Choroid plexus epithelial cell (primary cell): ENCODE measurements at regions not wholly inside any gene's neighbourhood (a gene's known extent, or its start where the extent isn't known, plus 50 kb on each side); places are given as distances from the start of the nearest gene placed in this dataset.
A peak's percentile ranks its signal among the peaks of the same experiment; 100 is the strongest.

Experiments
- DNase-seq: peaks from one replicate; pipeline ENCODE4 v3.0.0-alpha.2; 2010; ENCODE audit warnings: low read depth
- H3K4me3 ChIP-seq: 2 replicates; pipeline ENCODE4 v1.5.1; 2011; ENCODE audit warnings: low read depth, mild to moderate bottlenecking, control low read depth, low read length, moderate library complexity
- TF ChIP-seq, protein P1 (sequence below): conservative IDR thresholded peaks from 2 replicates; pipeline ENCODE4 v1.5.1; 2011; ENCODE audit warnings: low read depth, mild to moderate bottlenecking, control low read depth, inconsistent platforms, low read length, moderate library complexity

DNA sequence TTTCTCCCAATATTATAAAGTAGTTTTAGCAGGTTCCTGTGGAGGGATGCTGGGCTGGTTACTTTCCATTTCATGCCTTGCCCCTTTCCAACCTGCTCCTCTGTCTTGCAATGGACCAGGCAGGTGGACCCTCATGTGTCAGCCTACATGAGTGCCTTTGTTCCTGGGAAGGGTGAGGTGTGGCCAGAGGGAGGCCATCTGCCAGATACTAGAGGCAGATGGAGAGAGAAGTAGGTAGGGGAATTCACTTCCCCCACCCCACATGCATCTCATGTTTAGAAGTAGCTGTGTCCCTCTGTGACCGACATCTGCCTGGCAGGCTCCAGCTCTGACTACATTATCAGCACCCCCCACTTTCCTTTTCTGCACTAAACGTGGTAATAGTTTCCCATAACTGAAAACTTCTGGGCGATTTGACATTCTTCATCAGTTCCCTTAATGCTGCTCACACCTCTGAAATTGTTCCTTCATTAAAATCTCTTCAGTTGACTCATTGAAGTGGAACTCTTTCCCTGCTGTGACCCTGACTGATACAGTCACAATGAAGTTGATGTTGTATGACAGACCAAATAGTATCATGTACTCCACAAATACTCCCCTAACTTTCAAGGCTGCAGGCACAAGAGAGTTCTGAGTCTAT, 396.3 kb upstream of the FZD8 start:
- no peak overlapping the region for H3K4me3 ChIP-seq
- TF ChIP-seq, protein P1, sequence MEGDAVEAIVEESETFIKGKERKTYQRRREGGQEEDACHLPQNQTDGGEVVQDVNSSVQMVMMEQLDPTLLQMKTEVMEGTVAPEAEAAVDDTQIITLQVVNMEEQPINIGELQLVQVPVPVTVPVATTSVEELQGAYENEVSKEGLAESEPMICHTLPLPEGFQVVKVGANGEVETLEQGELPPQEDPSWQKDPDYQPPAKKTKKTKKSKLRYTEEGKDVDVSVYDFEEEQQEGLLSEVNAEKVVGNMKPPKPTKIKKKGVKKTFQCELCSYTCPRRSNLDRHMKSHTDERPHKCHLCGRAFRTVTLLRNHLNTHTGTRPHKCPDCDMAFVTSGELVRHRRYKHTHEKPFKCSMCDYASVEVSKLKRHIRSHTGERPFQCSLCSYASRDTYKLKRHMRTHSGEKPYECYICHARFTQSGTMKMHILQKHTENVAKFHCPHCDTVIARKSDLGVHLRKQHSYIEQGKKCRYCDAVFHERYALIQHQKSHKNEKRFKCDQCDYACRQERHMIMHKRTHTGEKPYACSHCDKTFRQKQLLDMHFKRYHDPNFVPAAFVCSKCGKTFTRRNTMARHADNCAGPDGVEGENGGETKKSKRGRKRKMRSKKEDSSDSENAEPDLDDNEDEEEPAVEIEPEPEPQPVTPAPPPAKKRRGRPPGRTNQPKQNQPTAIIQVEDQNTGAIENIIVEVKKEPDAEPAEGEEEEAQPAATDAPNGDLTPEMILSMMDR: no peak
- no peak for DNase-seq

DNA sequence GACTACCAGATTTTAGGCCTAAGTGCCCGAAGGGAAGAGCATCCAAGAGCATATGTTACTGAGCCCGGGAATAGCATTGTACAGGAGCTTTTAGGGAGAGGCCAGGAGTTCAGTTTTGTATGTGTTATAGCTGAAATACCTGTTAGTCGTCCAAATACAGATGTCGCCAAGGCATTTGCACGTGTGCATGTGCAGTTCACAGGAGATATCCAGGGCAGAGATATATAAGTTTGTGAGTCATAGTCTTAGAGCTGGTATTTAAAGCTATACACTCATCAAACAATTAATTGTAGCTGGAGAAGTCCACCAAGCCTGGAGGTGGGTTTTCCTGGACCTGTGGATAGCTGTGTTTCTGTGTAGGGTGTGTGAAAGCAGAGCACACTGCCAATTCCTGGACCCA, 394.0 kb upstream of the FZD8 start:
- TF ChIP-seq, protein P1: no peak
- DNase-seq: no peak
- H3K4me3 ChIP-seq: no peak overlapping the region

DNA sequence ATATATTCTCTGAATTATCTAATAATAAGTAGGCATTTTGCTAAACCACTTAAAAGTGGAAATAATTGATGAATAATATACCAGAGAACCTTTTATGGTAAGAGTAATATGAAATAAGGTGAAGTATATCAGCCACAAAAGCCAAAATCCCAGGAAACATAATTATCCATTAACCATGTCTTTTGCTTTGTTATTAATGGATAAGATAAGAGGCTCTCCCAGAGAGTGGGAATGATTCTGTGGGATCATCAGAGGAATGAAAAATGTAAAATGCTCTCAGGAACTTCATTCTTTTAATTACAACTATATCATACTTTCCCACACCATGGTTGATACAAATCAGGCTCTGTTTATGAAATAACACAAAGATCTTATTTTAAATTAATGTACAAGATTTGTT, 391.7 kb upstream of the FZD8 start:
- H3K4me3 ChIP-seq: no peak overlapping the region
- no peak for DNase-seq
- TF ChIP-seq, protein P1: no peak

DNA sequence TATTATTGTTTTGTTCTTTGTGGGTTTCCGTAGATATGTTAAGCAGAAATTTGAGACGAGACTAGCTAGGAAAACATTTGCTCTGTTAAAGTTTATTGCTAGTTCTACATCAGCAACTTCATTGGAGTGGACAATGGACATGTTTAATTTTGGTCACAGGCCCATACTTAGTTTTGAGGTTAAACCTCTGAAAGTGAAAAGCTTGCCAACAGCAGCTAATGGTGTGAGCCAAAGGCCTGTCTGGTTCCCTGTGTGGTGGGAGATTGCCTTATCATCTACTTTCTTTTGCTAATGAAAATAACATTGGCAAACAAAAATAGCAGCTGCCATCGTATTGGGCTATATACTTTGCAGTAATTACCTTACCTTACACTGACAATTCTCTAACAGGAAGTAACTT, 388.4 kb upstream of the FZD8 start:
- DNase-seq: no peak
- TF ChIP-seq, protein P1: no peak
- H3K4me3 ChIP-seq: no peak overlapping the region

DNA sequence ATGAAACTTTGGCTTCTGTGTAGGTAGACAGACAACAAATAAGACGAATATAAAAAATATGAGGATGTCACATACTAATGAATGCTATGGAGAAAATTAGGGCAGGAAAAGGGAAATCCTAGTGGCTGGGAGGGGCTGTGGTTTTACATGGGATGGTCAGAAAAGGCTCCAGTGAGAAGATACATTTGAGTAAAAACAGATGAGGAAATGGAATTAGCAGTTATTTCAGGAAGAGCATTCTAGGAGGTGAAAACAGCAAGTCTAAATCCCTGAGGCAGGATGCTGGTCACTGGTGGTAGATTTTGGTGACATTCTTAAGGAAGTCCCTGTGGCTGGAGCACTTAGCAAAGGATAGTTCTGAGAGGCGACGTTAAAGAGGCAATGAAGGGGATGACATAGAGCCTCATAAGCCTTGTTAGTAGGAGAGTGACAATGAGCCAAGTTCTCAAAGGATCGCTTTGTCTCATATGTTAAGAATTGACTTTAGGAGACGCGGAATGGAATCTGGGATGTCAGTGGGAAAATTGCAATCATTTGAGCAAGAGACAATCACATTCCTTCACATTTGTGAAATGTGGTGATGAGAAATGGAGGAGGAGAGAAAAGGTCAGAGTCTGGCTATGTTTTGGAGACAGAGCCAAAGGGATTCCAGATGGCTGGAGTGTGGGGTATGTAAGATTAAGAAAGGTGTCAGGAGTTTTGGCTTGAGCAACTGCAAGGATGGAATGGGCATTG, 384.7 kb upstream of the FZD8 start:
- TF ChIP-seq, protein P1: no peak
- H3K4me3 ChIP-seq: no peak overlapping the region
- no peak for DNase-seq

DNA sequence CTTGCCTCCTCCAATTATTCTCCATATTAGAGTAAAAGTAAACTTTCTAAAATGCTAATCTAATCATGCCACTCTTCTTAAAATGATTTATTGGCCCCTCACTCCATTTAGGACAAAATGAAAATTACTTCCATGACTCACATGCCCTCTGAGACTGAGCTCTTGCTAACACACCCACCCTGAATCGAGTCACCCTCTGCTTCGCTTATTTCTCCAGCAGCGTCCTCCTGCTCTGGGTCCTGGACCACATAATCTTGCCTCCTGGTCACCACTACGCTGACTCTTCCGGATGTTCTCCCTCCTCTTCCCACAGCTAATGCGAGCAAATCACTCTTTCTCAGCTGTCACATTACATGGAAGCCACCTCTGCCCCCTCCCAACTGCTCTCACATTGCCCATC, 384.0 kb upstream of the FZD8 start:
- no peak for DNase-seq
- H3K4me3 ChIP-seq: no peak overlapping the region
- TF ChIP-seq, protein P1: no peak

DNA sequence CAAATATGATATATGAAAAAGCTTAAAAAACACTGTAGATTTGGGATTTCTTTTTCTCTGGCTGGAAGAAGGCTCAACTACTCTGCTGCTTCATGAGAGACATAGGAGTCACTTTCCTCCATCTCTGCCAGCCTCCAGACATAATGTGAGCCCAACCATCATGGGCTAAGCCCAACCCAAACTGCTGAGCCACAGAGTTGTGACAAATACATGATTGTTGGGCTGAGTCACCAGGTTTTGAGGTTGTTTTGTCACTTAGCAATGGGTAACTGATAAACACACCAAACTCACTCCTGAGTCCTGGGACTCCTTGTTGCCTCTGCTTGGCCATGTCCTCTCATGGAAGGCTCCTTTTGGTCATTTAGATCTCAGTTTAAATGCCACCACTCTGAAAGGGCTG, 381.8 kb upstream of the FZD8 start:
- TF ChIP-seq, protein P1: no peak
- peak; percentile 65 for DNase-seq
- H3K4me3 ChIP-seq: no peak overlapping the region
